ENCODE measurements at regions not wholly inside any gene's neighbourhood (a gene's known extent, or its start where the extent isn't known, plus 50 kb on each side); places are given as distances from the start of the nearest gene placed in this dataset.

DNA sequence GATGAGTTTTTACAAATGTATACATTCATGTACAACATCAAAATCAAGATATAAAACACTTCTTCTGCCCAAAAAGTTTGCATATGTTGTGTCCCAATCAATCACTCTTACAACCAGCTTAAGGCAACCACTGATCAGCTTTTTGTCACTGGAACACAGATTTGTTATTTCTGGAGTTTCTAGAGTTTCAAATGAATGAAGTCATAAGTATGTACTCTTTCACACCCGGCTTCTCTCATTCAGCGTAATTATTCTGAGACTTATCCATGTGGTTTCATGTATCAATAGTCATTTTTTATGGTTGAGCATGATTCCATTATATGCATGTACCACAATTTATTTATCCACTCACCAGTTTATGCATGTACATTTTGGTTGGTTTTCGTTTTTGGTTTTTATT lies 53.0 kb upstream of the CORO2B start:
- Histone ChIP-seq H3K9me1 (ENCODE audit: control insufficient read depth, extremely low read depth, insufficient read depth, low read length) (no peaks in the 10 kb centered on the region), H3K79me2 (ENCODE audit: control insufficient read depth, insufficient read depth, low read length) (no peaks in the 10 kb centered on the region), H4K20me1 (ENCODE audit: control insufficient read depth, extremely low read depth, insufficient read depth, low read length) (no peaks in the 10 kb centered on the region), H3K36me3 (ENCODE audit: control insufficient read depth in 2 of 2, extremely low read depth in 1 of 2, insufficient read depth in 2 of 2, low read length in 2 of 2) (no peaks in the 10 kb centered on the region), H3K9ac (ENCODE audit: control insufficient read depth, extremely low read depth, insufficient read depth, low read length) (no peak overlapping the region), H3K27me3 (ENCODE audit: control insufficient read depth, extremely low read depth, insufficient read depth, low read length) (peaks cover 12% of the 10 kb centered on the region), H3K4me1 (ENCODE audit: control insufficient read depth, extremely low read depth, insufficient read depth, low read length) (no peaks in the 10 kb centered on the region), H2AFZ (ENCODE audit: control insufficient read depth, low read length) (no peak overlapping the region), H3K4me3 (ENCODE audit: control insufficient read depth in 2 of 3, extremely low read depth in 1 of 3, insufficient read depth in 2 of 3, low read depth in 1 of 3, low read length in 3 of 3) (no peak overlapping the region), H3K9me3 (ENCODE audit: control insufficient read depth, low read depth, low read length) (no peaks in the 10 kb centered on the region), H3K4me2 (ENCODE audit: control insufficient read depth, extremely low read depth, insufficient read depth, low read depth, low read length) (no peak overlapping the region), H3K27ac (ENCODE audit: control insufficient read depth, insufficient read depth, low read length) (no peak overlapping the region)
- dilution Hi-C loops (cut with MboI; ENCODE audit: extremely low pct_ligation_motif_present, low sequenced_read_pairs), result no loop called here
- DNase-seq (ENCODE audit: low read depth, low spot score) (no peak), FAIRE-seq (no peak)
- TF ChIP-seq, protein P1, sequence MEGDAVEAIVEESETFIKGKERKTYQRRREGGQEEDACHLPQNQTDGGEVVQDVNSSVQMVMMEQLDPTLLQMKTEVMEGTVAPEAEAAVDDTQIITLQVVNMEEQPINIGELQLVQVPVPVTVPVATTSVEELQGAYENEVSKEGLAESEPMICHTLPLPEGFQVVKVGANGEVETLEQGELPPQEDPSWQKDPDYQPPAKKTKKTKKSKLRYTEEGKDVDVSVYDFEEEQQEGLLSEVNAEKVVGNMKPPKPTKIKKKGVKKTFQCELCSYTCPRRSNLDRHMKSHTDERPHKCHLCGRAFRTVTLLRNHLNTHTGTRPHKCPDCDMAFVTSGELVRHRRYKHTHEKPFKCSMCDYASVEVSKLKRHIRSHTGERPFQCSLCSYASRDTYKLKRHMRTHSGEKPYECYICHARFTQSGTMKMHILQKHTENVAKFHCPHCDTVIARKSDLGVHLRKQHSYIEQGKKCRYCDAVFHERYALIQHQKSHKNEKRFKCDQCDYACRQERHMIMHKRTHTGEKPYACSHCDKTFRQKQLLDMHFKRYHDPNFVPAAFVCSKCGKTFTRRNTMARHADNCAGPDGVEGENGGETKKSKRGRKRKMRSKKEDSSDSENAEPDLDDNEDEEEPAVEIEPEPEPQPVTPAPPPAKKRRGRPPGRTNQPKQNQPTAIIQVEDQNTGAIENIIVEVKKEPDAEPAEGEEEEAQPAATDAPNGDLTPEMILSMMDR (optimal IDR thresholded peaks at IDR 0.05 in 1 of 3, IDR thresholded peaks at IDR 0.05 in 1 of 3, conservative IDR thresholded peaks at IDR 0.05 in 1 of 3; ENCODE audit: extremely low read depth in 1 of 3, insufficient read depth in 2 of 3, low read length in 3 of 3), result no peak
- no peak for TF ChIP-seq EZH2 (IDR thresholded peaks at IDR 0.05; ENCODE audit: low read length)

DNA sequence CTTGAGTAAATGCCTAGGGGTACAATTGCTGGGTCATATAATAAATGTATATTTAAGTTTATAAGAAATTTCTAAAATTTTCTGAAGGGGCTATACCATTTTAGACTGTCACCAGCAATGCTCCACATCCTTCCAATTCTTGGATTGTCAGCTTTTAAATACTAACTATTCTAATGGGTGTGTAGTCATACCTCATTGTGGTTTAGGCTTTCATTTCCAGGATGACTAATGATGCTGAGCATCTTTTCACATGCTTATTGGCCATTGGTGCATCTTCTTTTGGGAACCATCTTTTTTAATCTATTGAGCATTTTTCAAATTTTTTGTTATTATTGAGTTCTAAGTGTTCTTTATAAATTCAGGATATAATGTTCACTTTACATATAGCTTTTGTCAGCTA lies 52.5 kb upstream of the CORO2B start:
- DNase-seq (ENCODE audit: low read depth, low spot score), result no peak
- dilution Hi-C loops (cut with MboI; ENCODE audit: extremely low pct_ligation_motif_present, low sequenced_read_pairs), result no loop called here
- H3K9ac ChIP-seq (ENCODE audit: control insufficient read depth, extremely low read depth, insufficient read depth, low read length), result no peak overlapping the region
- no peaks in the 10 kb centered on the region for H4K20me1 ChIP-seq (ENCODE audit: control insufficient read depth, extremely low read depth, insufficient read depth, low read length)
- peaks cover 12% of the 10 kb centered on the region for H3K27me3 ChIP-seq (ENCODE audit: control insufficient read depth, extremely low read depth, insufficient read depth, low read length)
- no peak for TF ChIP-seq EZH2 (IDR thresholded peaks at IDR 0.05; ENCODE audit: low read length)
- TF ChIP-seq, protein P1 (optimal IDR thresholded peaks at IDR 0.05 in 1 of 3, IDR thresholded peaks at IDR 0.05 in 1 of 3, conservative IDR thresholded peaks at IDR 0.05 in 1 of 3; ENCODE audit: extremely low read depth in 1 of 3, insufficient read depth in 2 of 3, low read length in 3 of 3), result no peak
- no peak for FAIRE-seq
- H2AFZ ChIP-seq (ENCODE audit: control insufficient read depth, low read length), result no peak overlapping the region
- H3K4me2 ChIP-seq (ENCODE audit: control insufficient read depth, extremely low read depth, insufficient read depth, low read depth, low read length), result no peak overlapping the region
- no peaks in the 10 kb centered on the region for H3K4me1 ChIP-seq (ENCODE audit: control insufficient read depth, extremely low read depth, insufficient read depth, low read length)
- no peak overlapping the region for H3K27ac ChIP-seq (ENCODE audit: control insufficient read depth, insufficient read depth, low read length)
- H3K9me1 ChIP-seq (ENCODE audit: control insufficient read depth, extremely low read depth, insufficient read depth, low read length), result no peaks in the 10 kb centered on the region
- no peaks in the 10 kb centered on the region for H3K36me3 ChIP-seq (ENCODE audit: control insufficient read depth in 2 of 2, extremely low read depth in 1 of 2, insufficient read depth in 2 of 2, low read length in 2 of 2)
- no peaks in the 10 kb centered on the region for H3K79me2 ChIP-seq (ENCODE audit: control insufficient read depth, insufficient read depth, low read length)
- H3K4me3 ChIP-seq (ENCODE audit: control insufficient read depth in 2 of 3, extremely low read depth in 1 of 3, insufficient read depth in 2 of 3, low read depth in 1 of 3, low read length in 3 of 3), result no peak overlapping the region
- no peaks in the 10 kb centered on the region for H3K9me3 ChIP-seq (ENCODE audit: control insufficient read depth, low read depth, low read length)
